Nephron (organoid): ENCODE measurements at regions not wholly inside any gene's neighbourhood (a gene's known extent, or its start where the extent isn't known, plus 50 kb on each side); places are given as distances from the start of the nearest gene placed in this dataset.

ENCODE experiments used
- H3K27ac Mint-ChIP-seq, 3 experiments: 2 replicates each; pipeline ENCODE4 v1.8.0; 2020; ENCODE audit warnings: mixed read lengths in 3 of 3, mild to moderate bottlenecking in 2 of 3, moderate library complexity in 1 of 3
- H3K27me3 Mint-ChIP-seq: 2 replicates; pipeline ENCODE4 v1.8.0; 2021; ENCODE audit warnings: low read depth, mild to moderate bottlenecking, moderate library complexity, mixed read lengths
- H3K36me3 Mint-ChIP-seq: 2 replicates; pipeline ENCODE4 v1.8.0; 2020; ENCODE audit warnings: low read depth, mixed read lengths
- H3K4me1 Mint-ChIP-seq: 2 replicates; pipeline ENCODE4 v1.8.0; 2020; ENCODE audit warnings: mixed read lengths
- H3K4me3 Mint-ChIP-seq, 3 experiments: 2 replicates each; pipeline ENCODE4 v1.8.0; 2020; ENCODE audit warnings: mild to moderate bottlenecking in 3 of 3, mixed read lengths in 3 of 3, moderate library complexity in 2 of 3
- H3K9me3 Mint-ChIP-seq: 2 replicates; pipeline ENCODE4 v1.8.0; 2020; ENCODE audit warnings: mixed read lengths
- TF ChIP-seq, protein P1 (sequence below), 3 experiments: fragments of 200-600 bp; sonication (generic); IDR thresholded peaks; one replicate each; pipeline ENCODE4 v1.5.0; 2021; ENCODE audit warnings: antibody characterized with exemption in 3 of 3; ENCODE audit not compliant: unreplicated experiment in 3 of 3

- Mint-ChIP-seq H3K36me3 (peaks cover 5% of the 10 kb centered on the region), H3K27me3 (no peaks in the 10 kb centered on the region), H3K9me3 (no peaks in the 10 kb centered on the region), H3K4me3 (no peak overlapping the region), H3K4me1 (peaks cover 76% of the 10 kb centered on the region), H3K27ac (no peak overlapping the region)
- TF ChIP-seq, protein P1, sequence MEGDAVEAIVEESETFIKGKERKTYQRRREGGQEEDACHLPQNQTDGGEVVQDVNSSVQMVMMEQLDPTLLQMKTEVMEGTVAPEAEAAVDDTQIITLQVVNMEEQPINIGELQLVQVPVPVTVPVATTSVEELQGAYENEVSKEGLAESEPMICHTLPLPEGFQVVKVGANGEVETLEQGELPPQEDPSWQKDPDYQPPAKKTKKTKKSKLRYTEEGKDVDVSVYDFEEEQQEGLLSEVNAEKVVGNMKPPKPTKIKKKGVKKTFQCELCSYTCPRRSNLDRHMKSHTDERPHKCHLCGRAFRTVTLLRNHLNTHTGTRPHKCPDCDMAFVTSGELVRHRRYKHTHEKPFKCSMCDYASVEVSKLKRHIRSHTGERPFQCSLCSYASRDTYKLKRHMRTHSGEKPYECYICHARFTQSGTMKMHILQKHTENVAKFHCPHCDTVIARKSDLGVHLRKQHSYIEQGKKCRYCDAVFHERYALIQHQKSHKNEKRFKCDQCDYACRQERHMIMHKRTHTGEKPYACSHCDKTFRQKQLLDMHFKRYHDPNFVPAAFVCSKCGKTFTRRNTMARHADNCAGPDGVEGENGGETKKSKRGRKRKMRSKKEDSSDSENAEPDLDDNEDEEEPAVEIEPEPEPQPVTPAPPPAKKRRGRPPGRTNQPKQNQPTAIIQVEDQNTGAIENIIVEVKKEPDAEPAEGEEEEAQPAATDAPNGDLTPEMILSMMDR (IDR thresholded peaks at IDR 0.05; ENCODE audit: unreplicated experiment in 3 of 3), result no peak
These were observed 51.3 kb downstream of the TET3 start for GRCh38 chr2:74036010-74036409.

DNA sequence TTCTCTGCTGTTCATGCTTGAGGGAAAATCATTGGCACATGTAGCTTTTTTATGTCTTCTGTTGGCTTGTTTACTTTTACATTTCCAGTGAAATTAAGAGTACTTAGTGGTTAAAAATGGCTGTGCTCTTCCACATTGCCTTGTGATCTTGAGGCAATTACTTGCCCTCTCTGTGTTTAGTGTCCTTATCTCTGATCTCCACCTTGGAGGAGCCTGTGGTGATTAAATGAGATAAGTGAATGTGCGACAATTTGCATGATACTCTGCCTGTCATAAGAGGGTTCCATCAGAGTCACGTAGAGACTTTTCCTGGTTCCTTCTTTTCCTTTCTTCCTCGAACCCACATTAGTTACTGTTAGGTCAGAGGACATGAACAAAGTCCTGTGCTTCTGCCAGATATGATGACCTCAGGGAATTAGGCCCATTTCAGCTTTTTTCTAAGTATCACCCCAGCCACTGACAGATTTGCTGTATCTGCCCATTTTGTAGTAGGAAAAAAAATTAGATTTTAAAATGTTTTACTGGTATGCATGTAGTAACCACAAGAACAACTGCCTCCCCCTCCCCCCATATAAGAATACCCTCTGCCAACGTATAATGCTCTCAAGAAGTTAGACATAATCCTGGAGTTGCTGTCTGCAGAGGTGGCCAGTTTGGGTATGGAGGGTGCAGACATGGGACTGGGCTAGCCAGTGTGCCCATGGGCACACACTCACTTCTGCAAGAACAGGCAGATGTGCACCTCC is 51.9 kb downstream of the TET3 start:
- peaks cover 5% of the 10 kb centered on the region for H3K36me3 Mint-ChIP-seq
- H3K27me3 Mint-ChIP-seq, result no peaks in the 10 kb centered on the region
- H3K27ac Mint-ChIP-seq, result peak overlapping the region in 1 of 3 experiments; percentile 43
- H3K4me3 Mint-ChIP-seq, result no peak overlapping the region
- H3K9me3 Mint-ChIP-seq, result no peaks in the 10 kb centered on the region
- TF ChIP-seq, protein P1 (IDR thresholded peaks at IDR 0.05; ENCODE audit: unreplicated experiment in 3 of 3), result no peak
- H3K4me1 Mint-ChIP-seq, result peaks cover 76% of the 10 kb centered on the region

GRCh38 chr2:74037379-74037860 is 52.7 kb downstream of the TET3 start:
- Mint-ChIP-seq H3K36me3 (peaks cover 5% of the 10 kb centered on the region), H3K9me3 (no peaks in the 10 kb centered on the region), H3K27me3 (no peaks in the 10 kb centered on the region), H3K4me1 (peaks cover 74% of the 10 kb centered on the region), H3K4me3 (no peak overlapping the region), H3K27ac (peak overlapping the region in 1 of 3 experiments; percentile 43)
- TF ChIP-seq, protein P1 (IDR thresholded peaks at IDR 0.05; ENCODE audit: unreplicated experiment in 3 of 3), result no peak

DNA sequence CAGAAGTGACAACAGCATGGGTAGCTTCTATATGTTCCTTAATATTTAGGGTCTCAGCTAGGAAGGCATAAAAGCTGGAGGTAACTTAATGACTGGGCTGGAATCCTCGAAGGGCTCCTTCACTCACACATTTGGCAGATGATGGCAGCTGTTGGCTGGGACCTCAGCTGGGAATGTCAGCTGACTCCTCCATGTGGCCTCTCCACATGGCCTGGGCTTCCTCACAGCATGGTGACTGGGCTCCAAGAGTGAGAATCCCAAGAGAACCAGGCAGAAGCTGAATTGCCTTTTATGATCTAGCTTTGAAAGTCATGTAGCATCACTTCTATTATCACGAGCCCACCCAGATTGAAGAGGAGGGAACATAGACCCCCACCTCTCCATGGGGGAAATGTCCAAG is 54.9 kb downstream of the TET3 start:
- peak overlapping the region in 1 of 3 experiments; percentile 8 for H3K27ac Mint-ChIP-seq
- no peak overlapping the region for H3K4me3 Mint-ChIP-seq
- H3K9me3 Mint-ChIP-seq, result no peaks in the 10 kb centered on the region
- peaks cover 5% of the 10 kb centered on the region for H3K36me3 Mint-ChIP-seq
- no peaks in the 10 kb centered on the region for H3K27me3 Mint-ChIP-seq
- TF ChIP-seq, protein P1 (IDR thresholded peaks at IDR 0.05; ENCODE audit: unreplicated experiment in 3 of 3), result no peak
- H3K4me1 Mint-ChIP-seq, result peaks cover 67% of the 10 kb centered on the region

DNA sequence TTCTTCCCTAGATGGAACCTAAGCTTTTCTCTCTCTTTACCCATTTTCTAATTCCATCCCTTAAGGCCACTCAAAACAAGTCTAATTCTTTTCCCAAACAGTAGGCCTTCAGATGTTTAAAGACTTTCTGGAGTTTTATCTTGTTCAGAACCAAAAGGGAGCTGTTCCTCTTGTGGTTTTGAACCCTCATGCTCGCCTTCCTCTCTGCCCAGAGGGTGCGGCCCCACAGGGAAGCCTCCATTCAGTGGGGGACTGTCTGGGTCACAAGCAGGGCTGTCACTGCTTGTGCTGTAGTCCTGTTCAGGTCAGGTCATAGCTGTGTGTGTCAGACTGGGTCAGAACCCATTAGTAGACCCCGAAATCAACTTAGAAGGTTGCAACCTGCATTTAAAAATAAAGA is 56.5 kb downstream of the TET3 start:
- Mint-ChIP-seq H3K9me3 (no peaks in the 10 kb centered on the region), H3K27me3 (no peaks in the 10 kb centered on the region), H3K4me3 (no peak overlapping the region), H3K36me3 (peaks cover 9% of the 10 kb centered on the region), H3K4me1 (peaks cover 73% of the 10 kb centered on the region), H3K27ac (no peak overlapping the region)
- TF ChIP-seq, protein P1 (IDR thresholded peaks at IDR 0.05; ENCODE audit: unreplicated experiment in 3 of 3), result no peak

GRCh38 chr2:74041726-74042125 is 57.0 kb downstream of the TET3 start:
- Mint-ChIP-seq H3K27ac (no peak overlapping the region), H3K36me3 (peaks cover 11% of the 10 kb centered on the region), H3K4me3 (no peak overlapping the region), H3K27me3 (no peaks in the 10 kb centered on the region), H3K9me3 (no peaks in the 10 kb centered on the region), H3K4me1 (peaks cover 67% of the 10 kb centered on the region)
- TF ChIP-seq, protein P1 (IDR thresholded peaks at IDR 0.05; ENCODE audit: unreplicated experiment in 3 of 3), result no peak
